Glutamatergic neuron (in vitro differentiated cells): ENCODE measurements at regions not wholly inside any gene's neighbourhood (a gene's known extent, or its start where the extent isn't known, plus 50 kb on each side); places are given as distances from the start of the nearest gene placed in this dataset.

Experiments
- DNase-seq: peaks from one replicate; pipeline ENCODE4 v3.0.0; 2022
- H3K27ac Mint-ChIP-seq: one replicate; pipeline ENCODE4 v1.8.0; 2020; ENCODE audit warnings: mild to moderate bottlenecking, mixed read lengths, inconsistent platforms; ENCODE audit not compliant: unreplicated experiment
- H3K27me3 Mint-ChIP-seq: one replicate; pipeline ENCODE4 v1.8.0; 2020; ENCODE audit warnings: mild to moderate bottlenecking, moderate library complexity, mixed read lengths, inconsistent platforms; ENCODE audit not compliant: unreplicated experiment
- H3K36me3 Mint-ChIP-seq: one replicate; pipeline ENCODE4 v1.8.0; 2020; ENCODE audit warnings: mild to moderate bottlenecking, mixed read lengths, inconsistent platforms; ENCODE audit not compliant: unreplicated experiment
- H3K4me1 Mint-ChIP-seq: one replicate; pipeline ENCODE4 v1.8.0; 2020; ENCODE audit warnings: mild to moderate bottlenecking, low read depth, mixed read lengths, inconsistent platforms; ENCODE audit not compliant: unreplicated experiment
- H3K4me3 Mint-ChIP-seq: one replicate; pipeline ENCODE4 v1.8.0; 2020; ENCODE audit warnings: mild to moderate bottlenecking, mixed read lengths, inconsistent platforms; ENCODE audit not compliant: unreplicated experiment
- H3K9me3 Mint-ChIP-seq: one replicate; pipeline ENCODE4 v1.8.0; 2020; ENCODE audit warnings: mild to moderate bottlenecking, moderate library complexity, mixed read lengths, inconsistent platforms; ENCODE audit not compliant: unreplicated experiment
- CTCF ChIP-seq: fragments of 200-600 bp; sonication (generic); IDR thresholded peaks from one replicate; pipeline ENCODE4 v1.5.0; 2021; ENCODE audit not compliant: partially characterized antibody, unreplicated experiment

GRCh38 chr13:48804821-48805601 is 151.3 kb downstream of the CYSLTR2 start:
- Mint-ChIP-seq H3K4me3 (no peak overlapping the region), H3K36me3 (no peaks in the 10 kb centered on the region)
- TF ChIP-seq CTCF = no peak

GRCh38 chr13:48806522-48806921 is 152.8 kb downstream of the CYSLTR2 start:
- no peak for DNase-seq
- no peaks in the 10 kb centered on the region for H3K27me3 Mint-ChIP-seq
- H3K27ac Mint-ChIP-seq = no peak overlapping the region

More at GRCh38 chr13:48804821-48805601, 151.3 kb downstream of the CYSLTR2 start:
- H3K9me3 Mint-ChIP-seq = no peaks in the 10 kb centered on the region
- no peak overlapping the region for H3K27ac Mint-ChIP-seq
- H3K4me1 Mint-ChIP-seq = no peaks in the 10 kb centered on the region
- DNase-seq = no peak
- no peaks in the 10 kb centered on the region for H3K27me3 Mint-ChIP-seq

GRCh38 chr13:48808683-48809082 is 155.0 kb downstream of the CYSLTR2 start:
- Mint-ChIP-seq H3K4me3 (no peak overlapping the region), H3K9me3 (no peaks in the 10 kb centered on the region), H3K36me3 (no peaks in the 10 kb centered on the region), H3K27ac (no peak overlapping the region), H3K4me1 (no peaks in the 10 kb centered on the region), H3K27me3 (no peaks in the 10 kb centered on the region)
- DNase-seq = no peak
- no peak for TF ChIP-seq CTCF

More at GRCh38 chr13:48806522-48806921, 152.8 kb downstream of the CYSLTR2 start:
- H3K36me3 Mint-ChIP-seq = no peaks in the 10 kb centered on the region
- TF ChIP-seq CTCF = no peak
- no peaks in the 10 kb centered on the region for H3K4me1 Mint-ChIP-seq
- H3K4me3 Mint-ChIP-seq = no peak overlapping the region
- H3K9me3 Mint-ChIP-seq = no peaks in the 10 kb centered on the region

- H3K9me3 Mint-ChIP-seq = no peaks in the 10 kb centered on the region
- no peaks in the 10 kb centered on the region for H3K27me3 Mint-ChIP-seq
- H3K36me3 Mint-ChIP-seq = no peaks in the 10 kb centered on the region
- no peak for TF ChIP-seq CTCF
- H3K27ac Mint-ChIP-seq = no peak overlapping the region
- H3K4me3 Mint-ChIP-seq = no peak overlapping the region
- no peaks in the 10 kb centered on the region for H3K4me1 Mint-ChIP-seq
- no peak for DNase-seq
Measured at GRCh38 chr13:48810013-48810412, 156.3 kb downstream of the CYSLTR2 start.

- Mint-ChIP-seq H3K36me3 (no peaks in the 10 kb centered on the region), H3K27ac (no peak overlapping the region)
Measured at GRCh38 chr13:48813518-48813917, 159.8 kb downstream of the CYSLTR2 start.

More at GRCh38 chr13:48813518-48813917, 159.8 kb downstream of the CYSLTR2 start:
- Mint-ChIP-seq H3K4me1 (no peaks in the 10 kb centered on the region), H3K4me3 (no peak overlapping the region), H3K27me3 (no peaks in the 10 kb centered on the region), H3K9me3 (no peaks in the 10 kb centered on the region)
- no peak for TF ChIP-seq CTCF
- no peak for DNase-seq
